ENCODE measurements at regions not wholly inside any gene's neighbourhood (a gene's known extent, or its start where the extent isn't known, plus 50 kb on each side); places are given as distances from the start of the nearest gene placed in this dataset.

- in situ Hi-C loops (cut with HindIII; ENCODE audit: low sequenced_read_pairs) = no loop called here
- no peak for DNase-seq (ENCODE audit: low read depth, low spot score)
- no peak for TF ChIP-seq CTCF (IDR thresholded peaks at IDR 0.05; ENCODE audit: low read depth, low read length)
- H3K4me3 ChIP-seq (ENCODE audit: low read depth, low read length) = no peak overlapping the region
Measured at GRCh38 chr4:84277923-84278322, 221.2 kb downstream of the NKX6-1 start.

DNA sequence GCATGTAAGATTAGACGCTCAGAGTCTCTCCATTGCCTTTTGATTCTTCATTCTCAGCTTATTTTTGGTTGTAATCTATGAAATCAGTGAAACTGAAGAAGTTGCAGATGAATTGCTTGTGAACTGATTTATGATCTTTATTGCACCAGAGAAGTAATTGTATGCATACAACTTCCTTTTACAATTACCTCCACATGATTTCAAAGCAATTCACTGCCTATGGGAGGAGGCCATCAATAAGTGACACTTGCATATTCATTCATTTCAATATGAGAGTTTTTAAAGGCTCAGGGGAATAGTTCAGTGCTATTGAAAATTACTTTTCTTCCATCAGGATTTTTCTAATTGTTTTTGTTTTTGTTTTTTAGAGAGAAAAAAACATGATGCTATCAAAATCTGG, 222.3 kb downstream of the NKX6-1 start:
- in situ Hi-C loops (cut with HindIII; ENCODE audit: low sequenced_read_pairs) = no loop called here
- TF ChIP-seq CTCF (IDR thresholded peaks at IDR 0.05; ENCODE audit: low read depth, low read length) = no peak
- no peak overlapping the region for H3K4me3 ChIP-seq (ENCODE audit: low read depth, low read length)
- no peak for DNase-seq (ENCODE audit: low read depth, low spot score)

GRCh38 chr4:84269536-84270044, 229.5 kb downstream of the NKX6-1 start:
- no peak for TF ChIP-seq CTCF (IDR thresholded peaks at IDR 0.05; ENCODE audit: low read depth, low read length)
- no peak for DNase-seq (ENCODE audit: low read depth, low spot score)
- no peak overlapping the region for H3K4me3 ChIP-seq (ENCODE audit: low read depth, low read length)
- in situ Hi-C loops (cut with HindIII; ENCODE audit: low sequenced_read_pairs) = no loop called here

GRCh38 chr4:84264652-84265051, 234.4 kb downstream of the NKX6-1 start:
- TF ChIP-seq CTCF (IDR thresholded peaks at IDR 0.05; ENCODE audit: low read depth, low read length) = no peak
- no peak for DNase-seq (ENCODE audit: low read depth, low spot score)
- no peak overlapping the region for H3K4me3 ChIP-seq (ENCODE audit: low read depth, low read length)
- in situ Hi-C loops (cut with HindIII; ENCODE audit: low sequenced_read_pairs) = no loop called here

DNA sequence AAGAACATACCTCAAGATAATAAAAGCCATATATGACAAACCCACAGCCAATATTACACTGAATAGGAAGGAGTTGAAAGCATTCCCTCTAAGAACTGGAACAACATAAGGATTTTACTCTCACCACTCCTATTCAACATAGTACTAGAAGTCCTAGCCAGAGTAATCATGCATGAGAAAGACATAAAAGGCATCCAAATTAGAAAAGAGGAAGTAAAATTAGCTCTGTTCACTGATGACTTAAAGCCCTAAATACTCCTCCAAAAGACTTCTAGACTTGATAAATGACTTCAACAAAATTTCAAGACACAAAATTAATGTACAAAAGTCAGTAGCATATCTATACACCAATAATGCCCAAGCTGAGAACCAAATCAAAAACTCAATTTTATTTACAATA, 235.7 kb downstream of the NKX6-1 start:
- H3K4me3 ChIP-seq (ENCODE audit: low read depth, low read length) = no peak overlapping the region
- DNase-seq (ENCODE audit: low read depth, low spot score) = no peak
- no peak for TF ChIP-seq CTCF (IDR thresholded peaks at IDR 0.05; ENCODE audit: low read depth, low read length)
- in situ Hi-C loops (cut with HindIII; ENCODE audit: low sequenced_read_pairs) = no loop called here

DNA sequence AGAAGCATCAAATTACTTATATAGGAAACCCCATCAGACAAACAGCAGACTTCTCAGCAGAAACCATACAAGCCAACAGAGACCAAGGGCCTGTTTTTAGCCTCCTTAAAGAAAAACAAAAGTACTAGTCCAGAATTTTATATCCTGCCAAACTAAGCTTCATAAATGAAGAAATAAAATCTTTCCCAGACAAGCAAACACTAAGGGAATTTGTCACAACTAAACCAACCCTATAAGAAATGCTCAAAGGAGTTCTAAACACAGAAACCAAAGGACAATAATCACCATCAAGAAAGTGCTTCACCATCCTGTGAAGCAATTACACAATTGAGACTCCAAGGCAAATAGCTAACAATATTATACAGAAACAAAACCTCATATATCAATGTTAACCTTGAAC, 238.6 kb downstream of the NKX6-1 start:
- DNase-seq (ENCODE audit: low read depth, low spot score) = no peak

More for the DNA sequence above, 238.6 kb downstream of the NKX6-1 start:
- no peak for TF ChIP-seq CTCF (IDR thresholded peaks at IDR 0.05; ENCODE audit: low read depth, low read length)
- no peak overlapping the region for H3K4me3 ChIP-seq (ENCODE audit: low read depth, low read length)
- in situ Hi-C loops (cut with HindIII; ENCODE audit: low sequenced_read_pairs) = no loop called here
